Duodenal mucosa (tissue), 2 donors: ENCODE measurements at regions not wholly inside any gene's neighbourhood (a gene's known extent, or its start where the extent isn't known, plus 50 kb on each side); places are given as distances from the start of the nearest gene placed in this dataset.
"Not testable (repeated sequence)": the region's sequence is repeated elsewhere in the genome, so short reads cannot be mapped to it uniquely, and the experiment has no call there.

Experiments used
- H3K27ac ChIP-seq: one replicate; pipeline ENCODE4 v1.7.0; 2013; ENCODE audit warnings: low read depth, low read length
- H3K27me3 ChIP-seq, 2 donors: one replicate each; pipeline ENCODE4 v1.7.0; 2013; ENCODE audit warnings: low read length in 2 of 2, control low read depth in 1 of 2; ENCODE audit not compliant: insufficient read depth in 2 of 2, control insufficient read depth in 1 of 2
- H3K36me3 ChIP-seq, 2 donors: one replicate each; pipeline ENCODE4 v1.7.0; 2013; ENCODE audit warnings: low read length in 2 of 2, control low read depth in 1 of 2; ENCODE audit not compliant: insufficient read depth in 2 of 2, control insufficient read depth in 1 of 2
- H3K4me1 ChIP-seq, 2 donors: one replicate each; pipeline ENCODE4 v1.7.0; 2013; ENCODE audit warnings: low read length in 2 of 2, control low read depth in 1 of 2; ENCODE audit not compliant: insufficient read depth in 2 of 2, control insufficient read depth in 1 of 2
- H3K4me3 ChIP-seq, 2 donors: one replicate each; pipeline ENCODE4 v1.7.0; 2013; ENCODE audit warnings: low read length in 2 of 2, low read depth in 1 of 2
- H3K9ac ChIP-seq, 2 donors: one replicate each; pipeline ENCODE4 v1.7.0; 2013; ENCODE audit warnings: low read length in 2 of 2, low read depth in 1 of 2
- H3K9me3 ChIP-seq, 2 donors: one replicate each; pipeline ENCODE4 v1.7.0; 2013; ENCODE audit warnings: low read length in 2 of 2, control low read depth in 1 of 2; ENCODE audit not compliant: control insufficient read depth in 1 of 2

GRCh38 chr2:143991596-143991995, 528.3 kb downstream of the ZEB2 start:
- not testable (repeated sequence) for H3K4me1 ChIP-seq, H3K4me3 ChIP-seq, H3K9ac ChIP-seq, H3K27me3 ChIP-seq, H3K27ac ChIP-seq, H3K36me3 ChIP-seq, H3K9me3 ChIP-seq

- Histone ChIP-seq H3K9me3 (no peaks in the 10 kb centered on the region), H3K36me3 (no peaks in the 10 kb centered on the region), H3K27me3 (no peaks in the 10 kb centered on the region), H3K27ac (no peak overlapping the region), H3K9ac (no peak overlapping the region), H3K4me1 (no peaks in the 10 kb centered on the region), H3K4me3 (no peak overlapping the region)
These were observed 531.8 kb downstream of the ZEB2 start for GRCh38 chr2:143988082-143988481.

- Histone ChIP-seq H3K4me3 (no peak overlapping the region), H3K27me3 (no peaks in the 10 kb centered on the region), H3K9me3 (no peaks in the 10 kb centered on the region), H3K9ac (no peak overlapping the region), H3K36me3 (no peaks in the 10 kb centered on the region), H3K27ac (no peak overlapping the region), H3K4me1 (no peaks in the 10 kb centered on the region)
These were observed 538.5 kb downstream of the ZEB2 start for GRCh38 chr2:143981428-143981827.

- Histone ChIP-seq H3K4me3 (no peak overlapping the region), H3K9ac (no peak overlapping the region), H3K36me3 (no peaks in the 10 kb centered on the region), H3K9me3 (no peaks in the 10 kb centered on the region), H3K27ac (no peak overlapping the region), H3K27me3 (no peaks in the 10 kb centered on the region), H3K4me1 (no peaks in the 10 kb centered on the region)
These were observed 542.6 kb downstream of the ZEB2 start for GRCh38 chr2:143977356-143977755.

- Histone ChIP-seq H3K9me3 (no peaks in the 10 kb centered on the region), H3K27ac (no peak overlapping the region), H3K36me3 (no peaks in the 10 kb centered on the region), H3K4me3 (no peak overlapping the region), H3K9ac (no peak overlapping the region), H3K27me3 (no peaks in the 10 kb centered on the region), H3K4me1 (no peaks in the 10 kb centered on the region)
These were observed 544.7 kb downstream of the ZEB2 start for GRCh38 chr2:143975216-143975615.

- H3K9ac ChIP-seq, result no peak overlapping the region
These were observed 545.7 kb downstream of the ZEB2 start for GRCh38 chr2:143974262-143974661.

GRCh38 chr2:143968860-143969259, 551.1 kb downstream of the ZEB2 start:
- no peak overlapping the region for H3K4me3 ChIP-seq
- H3K36me3 ChIP-seq, result no peaks in the 10 kb centered on the region
- no peak overlapping the region for H3K27ac ChIP-seq
- no peaks in the 10 kb centered on the region for H3K27me3 ChIP-seq
- H3K9ac ChIP-seq, result no peak overlapping the region
- H3K4me1 ChIP-seq, result no peaks in the 10 kb centered on the region
- H3K9me3 ChIP-seq, result no peaks in the 10 kb centered on the region

More at GRCh38 chr2:143974262-143974661, 545.7 kb downstream of the ZEB2 start:
- no peaks in the 10 kb centered on the region for H3K27me3 ChIP-seq
- H3K4me3 ChIP-seq, result no peak overlapping the region
- no peak overlapping the region for H3K27ac ChIP-seq
- no peaks in the 10 kb centered on the region for H3K36me3 ChIP-seq
- no peaks in the 10 kb centered on the region for H3K4me1 ChIP-seq
- no peaks in the 10 kb centered on the region for H3K9me3 ChIP-seq

GRCh38 chr2:143968360-143968759, 551.6 kb downstream of the ZEB2 start:
- Histone ChIP-seq H3K9me3 (no peaks in the 10 kb centered on the region), H3K27me3 (no peaks in the 10 kb centered on the region), H3K36me3 (no peaks in the 10 kb centered on the region), H3K9ac (no peak overlapping the region), H3K4me1 (no peaks in the 10 kb centered on the region), H3K4me3 (no peak overlapping the region), H3K27ac (no peak overlapping the region)

- Histone ChIP-seq H3K9ac (no peak overlapping the region), H3K36me3 (no peaks in the 10 kb centered on the region), H3K9me3 (no peaks in the 10 kb centered on the region), H3K4me3 (no peak overlapping the region), H3K27ac (no peak overlapping the region), H3K4me1 (no peaks in the 10 kb centered on the region), H3K27me3 (no peaks in the 10 kb centered on the region)
These were observed 554.3 kb downstream of the ZEB2 start for GRCh38 chr2:143965493-143966164.

GRCh38 chr2:143964891-143965290, 555.0 kb downstream of the ZEB2 start:
- no peaks in the 10 kb centered on the region for H3K36me3 ChIP-seq
- no peak overlapping the region for H3K9ac ChIP-seq
- no peak overlapping the region for H3K27ac ChIP-seq
- H3K27me3 ChIP-seq, result no peaks in the 10 kb centered on the region
- H3K4me3 ChIP-seq, result no peak overlapping the region
- H3K4me1 ChIP-seq, result no peaks in the 10 kb centered on the region
- no peaks in the 10 kb centered on the region for H3K9me3 ChIP-seq

GRCh38 chr2:143960177-143960576, 559.7 kb downstream of the ZEB2 start:
- Histone ChIP-seq H3K36me3 (no peaks in the 10 kb centered on the region), H3K9me3 (no peaks in the 10 kb centered on the region), H3K4me1 (no peaks in the 10 kb centered on the region), H3K4me3 (no peak overlapping the region), H3K9ac (no peak overlapping the region), H3K27ac (no peak overlapping the region), H3K27me3 (no peaks in the 10 kb centered on the region)
